ENCODE measurements at regions not wholly inside any gene's neighbourhood (a gene's known extent, or its start where the extent isn't known, plus 50 kb on each side); places are given as distances from the start of the nearest gene placed in this dataset.
"Not testable (repeated sequence)": the region's sequence is repeated elsewhere in the genome, so short reads cannot be mapped to it uniquely, and the experiment has no call there.

GRCh38 chr2:184053326-184053725 lies 545.0 kb upstream of the ZNF804A start:
- no peaks in the 10 kb centered on the region for H3K27me3 ChIP-seq
- no peaks in the 10 kb centered on the region for H3K9me3 ChIP-seq
- intact Hi-C loops (cut with DNase I; ENCODE audit: low total_unique reads): no loop called here
- no peak overlapping the region for H3K4me3 ChIP-seq
- DNase-seq: no peak
- no peaks in the 10 kb centered on the region for H3K4me1 ChIP-seq
- no peaks in the 10 kb centered on the region for H3K36me3 ChIP-seq
- no peak overlapping the region for H3K27ac ChIP-seq
- TF ChIP-seq CTCF (IDR thresholded peaks at IDR 0.05): no peak

- H3K27me3 ChIP-seq; H3K4me1 ChIP-seq; DNase-seq; H3K27ac ChIP-seq; H3K9me3 ChIP-seq; H3K36me3 ChIP-seq; H3K4me3 ChIP-seq; intact Hi-C loops (cut with DNase I; ENCODE audit: low total_unique reads): not testable (repeated sequence)
These were observed 543.9 kb upstream of the ZNF804A start for GRCh38 chr2:184054419-184054818.

- intact Hi-C loops (cut with DNase I; ENCODE audit: low total_unique reads): no loop called here
- no peak overlapping the region for H3K4me3 ChIP-seq
- TF ChIP-seq CTCF (IDR thresholded peaks at IDR 0.05): no peak
- DNase-seq: no peak
- H3K36me3 ChIP-seq: no peaks in the 10 kb centered on the region
- H3K4me1 ChIP-seq: no peaks in the 10 kb centered on the region
- H3K27ac ChIP-seq: no peak overlapping the region
- no peaks in the 10 kb centered on the region for H3K27me3 ChIP-seq
- H3K9me3 ChIP-seq: no peaks in the 10 kb centered on the region
These were observed 540.4 kb upstream of the ZNF804A start for GRCh38 chr2:184057910-184058309.

- H3K36me3 ChIP-seq; H3K9me3 ChIP-seq; H3K4me1 ChIP-seq; H3K27me3 ChIP-seq; DNase-seq; intact Hi-C loops (cut with DNase I; ENCODE audit: low total_unique reads); H3K27ac ChIP-seq; H3K4me3 ChIP-seq: not testable (repeated sequence)
These were observed 538.1 kb upstream of the ZNF804A start for GRCh38 chr2:184060268-184060667.

- no peaks in the 10 kb centered on the region for H3K4me1 ChIP-seq
- H3K36me3 ChIP-seq: no peaks in the 10 kb centered on the region
- H3K27ac ChIP-seq: no peak overlapping the region
- peaks cover 0 to 4% (median 0%) of the 10 kb centered on the region in 3 donors for H3K9me3 ChIP-seq
- intact Hi-C loops (cut with DNase I; ENCODE audit: low total_unique reads): no loop called here
- H3K27me3 ChIP-seq: no peaks in the 10 kb centered on the region
- no peak overlapping the region for H3K4me3 ChIP-seq
- no peak for TF ChIP-seq CTCF (IDR thresholded peaks at IDR 0.05)
- DNase-seq: no peak
These were observed 530.8 kb upstream of the ZNF804A start for GRCh38 chr2:184067502-184067901.

- Histone ChIP-seq H3K27ac (no peak overlapping the region), H3K4me3 (no peak overlapping the region), H3K9me3 (no peaks in the 10 kb centered on the region), H3K4me1 (no peaks in the 10 kb centered on the region), H3K36me3 (no peaks in the 10 kb centered on the region), H3K27me3 (no peaks in the 10 kb centered on the region)
- DNase-seq: no peak
- intact Hi-C loops (cut with DNase I; ENCODE audit: low total_unique reads): no loop called here
- no peak for TF ChIP-seq CTCF (IDR thresholded peaks at IDR 0.05)
These were observed 525.9 kb upstream of the ZNF804A start for GRCh38 chr2:184072470-184072869.

GRCh38 chr2:184078496-184078895 lies 519.8 kb upstream of the ZNF804A start:
- DNase-seq: no peak
- Histone ChIP-seq H3K36me3 (no peaks in the 10 kb centered on the region), H3K9me3 (no peaks in the 10 kb centered on the region), H3K27me3 (no peaks in the 10 kb centered on the region), H3K4me3 (no peak overlapping the region), H3K4me1 (no peaks in the 10 kb centered on the region), H3K27ac (no peak overlapping the region)
- TF ChIP-seq CTCF (IDR thresholded peaks at IDR 0.05): no peak
- intact Hi-C loops (cut with DNase I; ENCODE audit: low total_unique reads): no loop called here

All from tibial artery (tissue), 4 donors.